ENCODE measurements at regions not wholly inside any gene's neighbourhood (a gene's known extent, or its start where the extent isn't known, plus 50 kb on each side); places are given as distances from the start of the nearest gene placed in this dataset.

DNA sequence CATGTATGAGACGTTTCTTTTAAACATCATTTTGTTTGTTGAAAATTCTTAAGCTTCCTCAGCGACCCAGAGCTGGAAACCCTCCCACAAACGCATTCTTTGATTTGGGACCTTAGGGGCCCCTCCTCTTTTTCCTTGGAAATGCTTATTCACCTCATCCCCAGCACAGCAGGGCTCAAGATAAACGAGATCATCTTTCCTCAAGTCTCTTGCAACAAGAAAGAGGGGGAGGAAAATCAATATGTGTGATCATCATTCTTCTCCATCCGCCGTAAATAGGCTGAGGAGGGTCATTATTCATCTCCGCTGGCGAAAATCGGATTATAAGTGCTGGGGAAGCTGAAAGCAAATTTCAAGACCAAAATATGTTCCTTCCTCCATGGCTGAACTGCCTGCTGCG lies 1415.2 kb downstream of the AACS start:
- Histone ChIP-seq H2AFZ (no peak overlapping the region), H3K27me3 (replicated peaks; ENCODE audit: insufficient read depth) (no peaks in the 10 kb centered on the region), H4K20me1 (ENCODE audit: insufficient read depth) (no peaks in the 10 kb centered on the region), H3K36me3 (ENCODE audit: low read depth) (no peaks in the 10 kb centered on the region), H3K9ac (no peak overlapping the region), H3K79me2 (ENCODE audit: insufficient read depth) (no peaks in the 10 kb centered on the region), H3K4me1 (ENCODE audit: insufficient read depth) (no peaks in the 10 kb centered on the region), H3K9me3 (ENCODE audit: low read depth) (no peaks in the 10 kb centered on the region), H3F3A (ENCODE audit: insufficient read depth) (no peaks in the 10 kb centered on the region), H3K9me2 (ENCODE audit: insufficient read depth) (no peaks in the 10 kb centered on the region), H3K27ac (no peak overlapping the region), H3K4me2 (ENCODE audit: unreplicated experiment) (no peak overlapping the region), H3K4me3 (no peak overlapping the region)
- TF ChIP-seq EZH2phosphoT487 (IDR thresholded peaks at IDR 0.05; ENCODE audit: insufficient read depth, low read depth) = no peak
- no peak for TF ChIP-seq EZH2 (IDR thresholded peaks at IDR 0.05; ENCODE audit: insufficient read depth, poor library complexity, severe bottlenecking)
- in situ Hi-C loops (cut with MboI) = no loop called here
- WGBS, 2 experiments (ENCODE audit: low coverage in 1 of 2, low lambda C conversion rate in 2 of 2, missing lambda C conversion rate in 2 of 2) = 45 to 48% methylated on average over 10 of the region's 10 CpGs
- DNase-seq = no peak

DNA sequence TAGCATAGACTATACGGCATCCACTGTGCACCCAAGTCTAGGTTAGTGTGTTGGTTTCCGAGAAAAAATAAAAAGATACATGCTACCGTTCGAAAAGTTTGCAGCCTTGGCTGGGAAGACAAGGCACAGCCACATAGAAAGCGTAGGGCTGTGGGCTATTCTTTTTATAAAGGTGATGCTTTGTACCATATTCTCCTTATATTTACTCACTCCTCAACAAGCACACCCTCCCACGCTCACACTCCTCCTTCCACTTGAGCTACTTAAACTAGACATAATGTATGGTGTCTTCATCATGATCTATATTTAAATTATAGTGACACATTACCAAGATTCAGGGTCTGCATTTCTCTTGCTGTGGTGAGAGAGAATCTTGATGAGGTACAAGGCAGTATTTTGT lies 1416.5 kb downstream of the AACS start:
- Histone ChIP-seq H3K4me2 (ENCODE audit: unreplicated experiment) (no peak overlapping the region), H3K9ac (no peak overlapping the region), H3K79me2 (ENCODE audit: insufficient read depth) (no peaks in the 10 kb centered on the region), H3K4me1 (ENCODE audit: insufficient read depth) (no peaks in the 10 kb centered on the region), H3K4me3 (no peak overlapping the region), H3K27ac (no peak overlapping the region), H3F3A (ENCODE audit: insufficient read depth) (no peaks in the 10 kb centered on the region), H3K9me3 (ENCODE audit: low read depth) (no peaks in the 10 kb centered on the region), H3K9me2 (ENCODE audit: insufficient read depth) (no peaks in the 10 kb centered on the region), H2AFZ (no peak overlapping the region), H3K27me3 (replicated peaks; ENCODE audit: insufficient read depth) (no peaks in the 10 kb centered on the region), H3K36me3 (ENCODE audit: low read depth) (no peaks in the 10 kb centered on the region), H4K20me1 (ENCODE audit: insufficient read depth) (no peaks in the 10 kb centered on the region)
- no peak for DNase-seq
- in situ Hi-C loops (cut with MboI) = no loop called here
- TF ChIP-seq EZH2 (IDR thresholded peaks at IDR 0.05; ENCODE audit: insufficient read depth, poor library complexity, severe bottlenecking) (no peak), EZH2phosphoT487 (IDR thresholded peaks at IDR 0.05; ENCODE audit: insufficient read depth, low read depth) (no peak)
- 66 to 73% methylated on average over 6 of the region's 6 CpGs for WGBS, 2 experiments (ENCODE audit: low coverage in 1 of 2, low lambda C conversion rate in 2 of 2, missing lambda C conversion rate in 2 of 2)

DNA sequence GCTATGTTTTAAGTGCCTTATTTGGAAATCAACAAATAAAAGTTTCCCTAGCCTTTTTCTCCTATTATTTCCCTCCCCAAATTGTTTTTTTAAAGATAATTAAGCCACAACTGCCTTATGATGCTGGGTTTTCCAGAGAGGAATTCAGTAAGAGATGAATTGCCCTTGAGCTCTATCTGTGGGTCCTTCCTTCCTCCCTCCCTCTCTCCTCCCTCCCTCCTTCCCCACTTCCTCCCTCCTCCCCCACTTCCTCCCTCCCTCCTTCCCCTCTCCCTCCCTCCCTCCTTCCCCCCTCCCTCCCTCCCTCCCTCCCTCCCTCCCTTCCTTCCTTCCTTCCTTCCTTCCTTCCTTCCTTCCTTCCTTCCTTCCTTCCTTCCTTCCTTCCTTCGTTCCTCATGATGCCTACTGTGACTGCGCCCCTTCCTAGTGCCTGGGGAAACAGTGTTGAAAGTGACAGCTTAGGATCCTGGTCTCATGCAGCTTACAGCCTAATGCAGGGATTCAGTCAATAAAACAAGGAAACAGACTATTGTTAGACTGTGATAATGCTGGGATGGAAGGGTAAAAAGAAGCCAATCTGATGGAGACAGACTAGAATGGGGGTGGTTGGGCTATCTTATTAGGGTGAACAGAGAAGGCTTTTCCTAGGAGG lies 1417.1 kb downstream of the AACS start:
- H3K4me1 ChIP-seq (ENCODE audit: insufficient read depth) = no peaks in the 10 kb centered on the region
- H3K79me2 ChIP-seq (ENCODE audit: insufficient read depth) = no peaks in the 10 kb centered on the region
- WGBS, 2 experiments (ENCODE audit: low coverage in 1 of 2, low lambda C conversion rate in 2 of 2, missing lambda C conversion rate in 2 of 2) = 42 to 58% methylated on average over 2 of the region's 2 CpGs
- no peaks in the 10 kb centered on the region for H4K20me1 ChIP-seq (ENCODE audit: insufficient read depth)
- no peak overlapping the region for H3K4me3 ChIP-seq
- no peak for DNase-seq
- in situ Hi-C loops (cut with MboI) = no loop called here
- no peaks in the 10 kb centered on the region for H3K36me3 ChIP-seq (ENCODE audit: low read depth)
- H3K9ac ChIP-seq = no peak overlapping the region
- H2AFZ ChIP-seq = no peak overlapping the region
- H3K27me3 ChIP-seq (replicated peaks; ENCODE audit: insufficient read depth) = no peaks in the 10 kb centered on the region
- no peak overlapping the region for H3K4me2 ChIP-seq (ENCODE audit: unreplicated experiment)
- no peaks in the 10 kb centered on the region for H3K9me2 ChIP-seq (ENCODE audit: insufficient read depth)
- TF ChIP-seq EZH2phosphoT487 (IDR thresholded peaks at IDR 0.05; ENCODE audit: insufficient read depth, low read depth) (no peak), EZH2 (IDR thresholded peaks at IDR 0.05; ENCODE audit: insufficient read depth, poor library complexity, severe bottlenecking) (no peak)
- H3F3A ChIP-seq (ENCODE audit: insufficient read depth) = no peaks in the 10 kb centered on the region
- H3K9me3 ChIP-seq (ENCODE audit: low read depth) = no peaks in the 10 kb centered on the region
- no peak overlapping the region for H3K27ac ChIP-seq

- Histone ChIP-seq H3K9me3 (ENCODE audit: low read depth) (no peaks in the 10 kb centered on the region), H3K36me3 (ENCODE audit: low read depth) (no peaks in the 10 kb centered on the region), H3K4me2 (ENCODE audit: unreplicated experiment) (peak overlapping the region; percentile 43), H3K4me3 (0 out of 2 replicates have a peak overlapping the region, but pooled peaks have one; percentile 7), H3K4me1 (ENCODE audit: insufficient read depth) (no peaks in the 10 kb centered on the region), H4K20me1 (ENCODE audit: insufficient read depth) (no peaks in the 10 kb centered on the region), H3K9me2 (ENCODE audit: insufficient read depth) (no peaks in the 10 kb centered on the region), H3K27ac (no peak overlapping the region), H3K79me2 (ENCODE audit: insufficient read depth) (no peaks in the 10 kb centered on the region), H3F3A (ENCODE audit: insufficient read depth) (no peaks in the 10 kb centered on the region), H3K27me3 (replicated peaks; ENCODE audit: insufficient read depth) (no peaks in the 10 kb centered on the region), H2AFZ (no peak overlapping the region), H3K9ac (no peak overlapping the region)
- DNase-seq = peak; percentile 48
- in situ Hi-C loops (cut with MboI) = no loop called here
- WGBS, 2 experiments (ENCODE audit: low coverage in 1 of 2, low lambda C conversion rate in 2 of 2, missing lambda C conversion rate in 2 of 2) = 16 to 17% methylated on average over 17 of the region's 17 CpGs
- TF ChIP-seq EZH2phosphoT487 (IDR thresholded peaks at IDR 0.05; ENCODE audit: insufficient read depth, low read depth) (no peak), EZH2 (IDR thresholded peaks at IDR 0.05; ENCODE audit: insufficient read depth, poor library complexity, severe bottlenecking) (no peak)
Observed at GRCh38 chr12:126483145-126484068, 1418.2 kb downstream of the AACS start.

Measured in GM23248 (cell line).